HG03558 (cell line): ENCODE measurements at regions not wholly inside any gene's neighbourhood (a gene's known extent, or its start where the extent isn't known, plus 50 kb on each side); places are given as distances from the start of the nearest gene placed in this dataset.
A peak's percentile ranks its signal among the peaks of the same experiment; 100 is the strongest.

Source experiments
- ATAC-seq: cut with Tn5 transposase; IDR thresholded peaks from one replicate; pipeline ENCODE4 v1.9.1; 2021; ENCODE audit warnings: moderate number of reproducible peaks; ENCODE audit not compliant: unreplicated experiment; ENCODE audit errors: extremely low read depth

GRCh38 chr7:106426803-106427202, 142.0 kb upstream of the NAMPT start:
- no peak for ATAC-seq

GRCh38 chr7:106425017-106425719, 140.4 kb upstream of the NAMPT start:
- ATAC-seq: peak; percentile 91

- no peak for ATAC-seq
These were observed 139.8 kb upstream of the NAMPT start for GRCh38 chr7:106424476-106425016.

- ATAC-seq: no peak
These were observed 139.2 kb upstream of the NAMPT start for GRCh38 chr7:106423821-106424475.

DNA sequence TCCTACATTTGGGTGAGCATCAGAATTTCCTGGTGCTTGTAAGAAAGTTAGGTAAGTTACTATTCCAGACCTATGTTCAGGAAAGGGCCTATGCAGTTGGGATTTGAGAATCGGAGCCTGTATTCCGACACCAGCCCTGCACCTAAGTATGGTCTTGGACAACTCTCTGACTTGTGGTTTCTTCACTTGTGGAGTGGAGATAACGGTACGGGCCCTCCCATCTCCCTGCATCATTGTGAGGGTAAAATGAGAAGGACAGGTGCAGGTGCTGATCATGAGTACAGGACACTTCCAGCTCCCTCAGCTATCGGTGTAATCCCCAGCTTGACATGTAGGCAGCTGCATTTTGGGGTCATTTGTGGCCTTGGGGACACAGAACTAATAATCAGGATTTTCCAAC, 138.3 kb upstream of the NAMPT start:
- no peak for ATAC-seq

DNA sequence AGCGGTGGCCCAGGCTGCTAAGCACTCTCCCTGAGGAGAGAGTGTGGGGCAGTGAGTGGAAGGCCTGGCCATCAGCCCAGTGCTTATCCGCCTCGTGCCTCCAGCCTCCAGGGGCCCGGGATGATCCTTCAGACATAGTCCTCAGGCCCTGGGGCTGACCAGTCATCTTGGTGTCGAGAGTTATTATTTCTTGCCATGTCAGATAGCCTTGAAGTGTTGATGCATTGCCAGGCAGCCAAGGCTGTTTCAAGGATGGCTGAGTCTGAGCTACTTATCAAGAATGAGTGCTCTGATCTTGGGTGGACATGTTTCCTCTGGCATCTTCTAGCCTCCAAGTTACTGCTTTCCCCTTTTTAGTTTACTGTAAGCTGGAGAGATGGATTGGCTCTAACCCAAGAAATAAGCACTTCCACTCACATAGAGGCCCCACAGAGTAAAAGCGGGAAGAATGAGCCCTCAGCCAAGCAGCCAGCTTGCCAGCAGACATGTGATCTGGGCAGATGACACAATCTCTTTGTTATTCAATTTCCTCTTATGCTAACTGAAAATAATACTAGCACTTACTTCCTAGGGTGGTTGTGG, 136.5 kb upstream of the NAMPT start:
- no peak for ATAC-seq

DNA sequence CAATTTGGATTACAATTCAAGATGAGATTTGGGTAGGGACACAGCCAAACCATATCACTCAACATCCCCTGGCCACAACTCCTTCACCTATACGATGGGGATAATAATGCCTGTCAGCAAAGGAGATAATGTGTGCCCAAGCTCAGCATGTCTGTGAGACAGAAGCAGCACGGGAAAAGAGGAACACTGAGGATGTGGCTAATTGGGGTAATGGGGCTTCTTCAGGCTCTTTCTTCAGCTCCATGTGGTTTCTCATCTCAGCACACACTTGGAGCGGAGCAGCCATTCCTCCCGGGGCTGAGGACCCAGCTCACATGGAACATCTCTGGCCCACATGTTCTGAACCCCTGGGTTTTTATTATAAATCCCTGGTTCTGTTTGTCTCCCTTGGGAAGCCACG, 136.0 kb upstream of the NAMPT start:
- no peak for ATAC-seq

DNA sequence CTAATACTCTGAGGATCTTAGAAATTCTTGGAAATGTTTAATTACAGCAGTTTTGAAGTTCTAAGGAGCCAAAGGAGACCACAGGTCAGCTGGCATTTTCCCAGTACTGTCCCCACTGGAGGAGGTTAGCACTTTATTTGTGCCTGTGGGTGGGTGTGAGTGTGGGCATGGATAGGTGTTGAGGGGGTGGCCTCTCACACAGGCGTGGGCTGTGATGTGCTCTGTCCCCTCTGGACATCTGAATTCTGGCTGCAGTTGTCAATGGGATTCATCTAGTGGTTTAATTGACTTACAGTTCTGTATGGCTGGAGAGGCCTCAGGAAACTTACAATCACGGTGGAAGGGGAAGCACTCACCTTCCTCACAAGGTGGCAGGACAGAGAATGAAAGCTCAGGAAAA, 135.4 kb upstream of the NAMPT start:
- no peak for ATAC-seq

DNA sequence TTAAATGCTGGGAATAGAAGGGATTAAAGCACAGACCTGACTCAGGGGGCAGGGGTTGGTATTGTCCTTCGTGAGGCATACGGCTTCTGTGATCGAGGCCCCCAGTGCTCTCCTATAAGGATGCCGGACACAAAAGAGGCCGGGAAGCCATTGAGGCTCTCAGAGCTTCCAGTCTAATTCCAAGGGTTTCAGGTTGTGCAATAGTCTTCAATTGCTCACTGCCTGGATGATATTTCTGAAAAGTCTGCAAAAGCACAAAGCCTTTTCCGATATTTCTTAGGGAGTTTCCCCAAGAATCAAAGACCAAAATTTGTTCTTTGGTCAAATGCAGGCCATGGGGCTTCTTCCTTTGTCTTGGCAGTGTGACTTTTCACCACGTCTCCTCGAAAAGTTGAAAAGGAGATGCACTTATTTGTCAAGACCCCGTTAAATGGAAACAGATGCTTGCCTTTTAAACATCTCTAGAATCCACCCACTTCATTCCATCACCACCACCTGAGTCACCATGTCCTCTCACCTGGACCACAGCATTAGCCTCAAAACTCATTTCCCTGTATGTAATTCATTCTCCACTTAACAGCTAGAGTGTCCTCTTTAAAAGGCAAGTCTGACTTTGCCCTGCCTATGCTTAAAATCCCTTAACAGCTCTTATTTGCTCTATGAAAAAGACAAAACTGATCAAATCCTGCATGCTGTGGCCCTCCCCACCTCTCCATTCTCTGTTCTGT, 134.8 kb upstream of the NAMPT start:
- ATAC-seq: no peak

DNA sequence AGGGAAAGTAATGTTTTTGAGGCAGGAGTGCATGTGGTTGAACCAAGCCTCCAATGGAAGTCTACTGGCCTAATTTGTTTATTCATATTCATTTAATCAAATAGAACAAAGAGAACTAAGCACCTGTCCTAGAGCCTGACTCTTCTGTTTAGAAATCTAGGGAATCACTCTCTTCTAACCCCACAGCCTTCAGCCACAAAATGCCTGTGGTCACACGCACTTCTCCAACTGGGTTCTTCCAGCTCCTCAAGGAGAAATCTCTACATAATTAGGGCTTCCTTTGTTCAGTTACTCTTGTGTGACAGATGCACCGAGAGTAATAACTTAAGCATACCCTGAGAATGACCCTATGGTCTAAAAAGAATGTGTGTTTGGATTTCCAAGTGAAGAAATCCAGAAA, 133.7 kb upstream of the NAMPT start:
- no peak for ATAC-seq

DNA sequence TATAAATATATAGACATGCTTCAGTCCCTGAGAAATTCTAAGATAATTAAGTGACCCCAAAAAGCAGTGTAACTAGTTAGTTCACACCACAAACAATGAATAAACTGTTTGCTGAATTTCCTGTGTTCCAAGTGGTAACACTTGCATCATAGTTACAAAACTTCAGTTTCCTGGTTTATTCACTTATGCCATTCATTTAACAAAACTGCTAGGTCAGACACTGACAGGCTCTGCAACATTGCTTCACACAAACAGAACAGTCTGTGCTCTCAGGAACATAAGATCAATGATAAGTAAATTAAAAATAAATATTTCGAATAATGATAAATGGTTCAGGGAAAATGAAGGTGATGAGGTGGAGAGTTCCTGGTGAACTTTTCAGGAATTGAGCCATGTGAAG, 133.3 kb upstream of the NAMPT start:
- ATAC-seq: no peak

DNA sequence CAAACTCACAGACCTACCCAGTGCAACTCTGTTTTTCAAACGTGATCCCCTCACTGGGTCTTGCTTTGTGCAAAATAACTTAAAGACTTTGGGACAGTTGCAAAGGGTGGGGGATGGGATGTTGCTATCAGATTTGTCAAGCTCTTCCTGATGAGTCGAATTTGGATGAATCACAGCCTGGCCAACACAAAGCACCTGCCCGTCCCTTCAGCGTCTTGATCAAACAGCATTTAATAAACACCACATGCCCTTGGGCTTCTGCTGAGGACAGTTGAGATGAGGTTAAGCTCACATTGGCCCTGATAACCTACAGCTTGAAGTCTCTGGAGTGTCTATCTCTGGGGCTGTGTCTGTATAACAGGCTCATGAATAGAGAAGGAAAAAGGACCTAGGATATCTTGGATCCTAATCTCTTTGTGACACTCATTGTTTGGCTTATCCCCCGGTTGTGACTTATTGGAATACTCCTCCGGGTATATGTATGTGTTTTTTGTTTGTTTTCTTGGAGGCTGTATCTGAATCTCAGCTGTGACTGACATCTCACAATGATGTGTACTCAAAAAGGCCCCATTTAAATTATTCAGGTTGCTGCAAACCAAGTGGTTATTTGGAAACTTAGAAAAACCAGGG, 132.6 kb upstream of the NAMPT start:
- ATAC-seq: no peak

- no peak for ATAC-seq
These were observed 131.6 kb upstream of the NAMPT start for GRCh38 chr7:106416430-106416829.

GRCh38 chr7:106415433-106415832, 130.7 kb upstream of the NAMPT start:
- no peak for ATAC-seq

- ATAC-seq: no peak
These were observed 128.7 kb upstream of the NAMPT start for GRCh38 chr7:106413446-106413845.

DNA sequence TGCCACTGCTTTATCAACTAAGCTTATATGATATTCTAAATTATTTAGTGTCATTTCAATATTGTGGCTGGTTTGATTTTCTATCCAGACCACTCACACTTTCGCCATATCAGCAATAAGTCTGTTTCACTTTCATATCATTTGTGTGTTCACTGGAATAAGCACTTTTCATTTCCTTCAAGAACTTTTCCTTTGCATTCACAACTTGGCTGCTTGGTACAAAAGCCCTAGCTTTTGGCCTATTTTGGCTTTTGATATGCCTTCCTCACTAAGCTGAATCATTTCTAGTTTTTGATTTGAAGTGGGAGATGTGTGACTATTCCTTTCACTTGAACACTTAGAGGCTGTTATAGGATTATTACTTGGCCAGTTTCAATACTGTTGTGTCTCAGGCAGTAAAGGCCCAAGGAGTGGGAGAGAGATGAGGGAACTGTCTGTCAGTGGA, 120.9 kb upstream of the NAMPT start:
- ATAC-seq: no peak

- ATAC-seq: no peak
These were observed 118.1 kb upstream of the NAMPT start for GRCh38 chr7:106402898-106403297.

DNA sequence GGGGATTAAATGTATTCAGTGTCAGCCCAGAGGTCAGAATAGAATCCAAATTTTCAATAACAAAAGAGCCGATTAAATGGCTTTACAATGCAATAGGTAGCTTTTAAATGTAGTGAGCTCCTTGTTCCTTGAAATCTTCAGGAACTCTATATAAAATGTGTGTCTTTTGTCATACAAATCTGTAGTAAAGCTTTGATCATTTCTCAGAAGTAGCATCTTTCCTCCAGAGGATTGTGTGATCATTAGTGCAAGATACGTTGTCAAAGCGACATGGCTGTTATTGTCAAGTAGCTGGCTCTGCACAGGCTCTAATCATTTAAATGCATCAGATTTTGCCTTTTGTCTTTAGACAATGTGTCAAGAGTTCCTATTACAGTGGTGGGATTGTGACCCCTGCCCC, 116.1 kb upstream of the NAMPT start:
- no peak for ATAC-seq

GRCh38 chr7:106398786-106399185, 114.0 kb upstream of the NAMPT start:
- no peak for ATAC-seq

DNA sequence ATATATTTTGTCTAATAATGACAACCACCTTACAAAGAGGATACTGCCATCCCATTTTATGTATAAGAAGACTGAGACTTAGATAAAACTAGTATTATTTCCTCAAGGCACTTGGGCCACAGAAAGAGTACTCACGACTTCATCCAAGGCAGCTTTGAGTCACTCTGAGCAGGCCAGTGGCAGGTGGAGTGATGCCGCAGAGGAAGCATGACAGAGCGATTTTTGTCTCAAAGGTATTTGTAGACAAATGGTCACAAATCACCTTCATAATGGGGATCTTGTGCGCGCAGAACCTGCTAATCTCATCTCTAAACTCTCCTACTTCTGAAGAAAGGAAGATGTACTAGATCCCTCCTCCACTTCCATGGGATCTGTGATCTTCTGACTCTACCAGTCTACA, 113.2 kb upstream of the NAMPT start:
- no peak for ATAC-seq
